Neural cell (in vitro differentiated cells): ENCODE measurements at regions not wholly inside any gene's neighbourhood (a gene's known extent, or its start where the extent isn't known, plus 50 kb on each side); places are given as distances from the start of the nearest gene placed in this dataset.

ENCODE experiments used
- H2AFZ ChIP-seq: fragments of 200-600, 300-800 bp; sonication (generic), shearing (Covaris generic); 2 replicates; pipeline ENCODE4 v1.6.0; 2014; ENCODE audit warnings: low read depth, mild to moderate bottlenecking, antibody characterized with exemption, low read length, moderate library complexity
- H3F3A ChIP-seq: fragments of 200-600 bp; shearing (Covaris generic); 2 replicates; pipeline ENCODE4 v1.6.1; 2016; ENCODE audit warnings: mild to moderate bottlenecking, moderate library complexity, mixed read lengths, antibody characterized with exemption, low read length; ENCODE audit not compliant: insufficient read depth, poor library complexity, severe bottlenecking
- H3K27ac ChIP-seq: fragments of 200-600, 300-800 bp; sonication (generic), shearing (Covaris generic); 2 replicates; pipeline ENCODE4 v1.5.1; 2014; ENCODE audit warnings: mild to moderate bottlenecking, low read length, moderate library complexity
- H3K27me3 ChIP-seq: fragments of 300-800, 200-600 bp; sonication (generic), shearing (Covaris generic); 2 replicates; pipeline ENCODE4 v1.6.0; 2014; ENCODE audit warnings: mild to moderate bottlenecking, low read depth, low read length, moderate library complexity; ENCODE audit not compliant: insufficient read depth
- H3K36me3 ChIP-seq: fragments of 300-800, 200-600 bp; sonication (generic), shearing (Covaris generic); 2 replicates; pipeline ENCODE4 v1.5.1; 2014; ENCODE audit warnings: mild to moderate bottlenecking, antibody characterized with exemption, low read length, moderate library complexity; ENCODE audit not compliant: insufficient read depth
- H3K4me2 ChIP-seq: fragments of 300-800, 200-600 bp; sonication (generic), shearing (Covaris generic); 2 replicates; pipeline ENCODE4 v1.6.0; 2014; ENCODE audit warnings: mild to moderate bottlenecking, low read length
- H3K4me3 ChIP-seq: fragments of 300-800, 200-600 bp; sonication (generic), shearing (Covaris generic); 2 replicates; pipeline ENCODE4 v1.5.1; 2014; ENCODE audit warnings: mild to moderate bottlenecking, low read length, moderate library complexity
- H3K79me2 ChIP-seq: fragments of 200-600 bp; shearing (Covaris generic); replicated peaks from 2 replicates; pipeline ENCODE4 v1.6.0; 2014; ENCODE audit warnings: mild to moderate bottlenecking, low read length, moderate library complexity; ENCODE audit not compliant: insufficient read depth
- H3K9ac ChIP-seq: fragments of 300-800, 200-600 bp; sonication (generic), shearing (Covaris generic); 2 replicates; pipeline ENCODE4 v1.6.1; 2016; ENCODE audit warnings: mild to moderate bottlenecking, low read length, mixed read lengths
- H3K9me2 ChIP-seq: fragments of 200-600 bp; shearing (Covaris generic); 2 replicates; pipeline ENCODE4 v1.6.1; 2016; ENCODE audit warnings: mild to moderate bottlenecking, low read length, mixed read lengths; ENCODE audit not compliant: insufficient read depth
- H3K9me3 ChIP-seq: fragments of 200-600, 300-800 bp; sonication (generic), shearing (Covaris generic); 2 replicates; pipeline ENCODE4 v1.6.1; 2016; ENCODE audit warnings: mild to moderate bottlenecking, mixed run types, low read length, moderate library complexity, mixed read lengths
- H4K20me1 ChIP-seq: fragments of 200-600 bp; shearing (Covaris generic); 2 replicates; pipeline ENCODE4 v1.6.1; 2016; ENCODE audit warnings: mild to moderate bottlenecking, mixed run types; ENCODE audit not compliant: insufficient read depth
- CTCF ChIP-seq: fragments of 450-650 bp; IDR thresholded peaks from 2 replicates; pipeline ENCODE4 v1.5.1; 2014; ENCODE audit warnings: antibody characterized with exemption, mild to moderate bottlenecking, moderate library complexity; ENCODE audit not compliant: poor library complexity, severe bottlenecking
- EP300 ChIP-seq: fragments of 450-650 bp; conservative IDR thresholded peaks from 2 replicates; pipeline ENCODE4 v1.6.1; 2014; ENCODE audit warnings: antibody characterized with exemption, mild to moderate bottlenecking, moderate library complexity; ENCODE audit not compliant: poor library complexity, severe bottlenecking
- EZH2 ChIP-seq: fragments of 200-600, 300-800 bp; shearing (Covaris generic), sonication (generic); IDR thresholded peaks from 2 replicates; pipeline ENCODE4 v1.6.1; 2014; ENCODE audit warnings: antibody characterized with exemption, low read length, borderline replicate concordance, mild to moderate bottlenecking; ENCODE audit not compliant: insufficient read depth, poor library complexity, severe bottlenecking
- MXI1 ChIP-seq: fragments of 450-650 bp; conservative IDR thresholded peaks from 2 replicates; pipeline ENCODE4 v1.6.1; 2014; ENCODE audit warnings: antibody characterized with exemption, mild to moderate bottlenecking; ENCODE audit not compliant: poor library complexity, severe bottlenecking
- POLR2AphosphoS5 ChIP-seq: IDR thresholded peaks from 2 replicates; pipeline ENCODE4 v1.6.1; 2012
- RAD21 ChIP-seq: fragments of 450-650 bp; conservative IDR thresholded peaks from 2 replicates; pipeline ENCODE4 v1.6.1; 2014; ENCODE audit warnings: antibody characterized with exemption, mild to moderate bottlenecking, moderate library complexity
- REST ChIP-seq: IDR thresholded peaks from 2 replicates; pipeline ENCODE4 v1.6.1; 2012; ENCODE audit warnings: borderline replicate concordance
- SMC3 ChIP-seq: fragments of 450-650 bp; conservative IDR thresholded peaks from 2 replicates; pipeline ENCODE4 v1.6.1; 2014; ENCODE audit warnings: antibody characterized with exemption, mild to moderate bottlenecking, moderate library complexity; ENCODE audit not compliant: poor library complexity
- TAF1 ChIP-seq: IDR thresholded peaks from 2 replicates; pipeline ENCODE4 v1.6.1; 2012; ENCODE audit warnings: low read depth

GRCh38 chr17:13230350-13231264 is 212.8 kb upstream of the ELAC2 start:
- no peak overlapping the region for H3K9ac ChIP-seq
- no peak overlapping the region for H3K4me2 ChIP-seq
- H3K9me3 ChIP-seq = no peaks in the 10 kb centered on the region
- no peaks in the 10 kb centered on the region for H3F3A ChIP-seq
- H4K20me1 ChIP-seq = no peaks in the 10 kb centered on the region
- no peaks in the 10 kb centered on the region for H3K36me3 ChIP-seq
- no peak for TF ChIP-seq TAF1
- TF ChIP-seq REST = no peak
- TF ChIP-seq POLR2AphosphoS5 = no peak
- no peak for TF ChIP-seq RAD21
- no peak for TF ChIP-seq EP300
- TF ChIP-seq SMC3 = no peak
- no peak for TF ChIP-seq CTCF
- TF ChIP-seq EZH2 = no peak
- no peak for TF ChIP-seq MXI1
- no peaks in the 10 kb centered on the region for H3K79me2 ChIP-seq
- H3K27me3 ChIP-seq = no peaks in the 10 kb centered on the region
- H3K27ac ChIP-seq = no peak overlapping the region
- no peak overlapping the region for H2AFZ ChIP-seq
- H3K4me3 ChIP-seq = no peak overlapping the region
- no peaks in the 10 kb centered on the region for H3K9me2 ChIP-seq

- no peak overlapping the region for H3K27ac ChIP-seq
- H3K79me2 ChIP-seq = no peaks in the 10 kb centered on the region
- H2AFZ ChIP-seq = no peak overlapping the region
- no peaks in the 10 kb centered on the region for H3K36me3 ChIP-seq
- TF ChIP-seq POLR2AphosphoS5 (no peak), EP300 (no peak), MXI1 (no peak), EZH2 (no peak), RAD21 (no peak), CTCF (no peak), REST (no peak)
- no peaks in the 10 kb centered on the region for H4K20me1 ChIP-seq
- no peak overlapping the region for H3K4me2 ChIP-seq
- H3K9me2 ChIP-seq = no peaks in the 10 kb centered on the region
- no peak overlapping the region for H3K9ac ChIP-seq
- H3K27me3 ChIP-seq = no peaks in the 10 kb centered on the region
- no peaks in the 10 kb centered on the region for H3F3A ChIP-seq
- no peak overlapping the region for H3K4me3 ChIP-seq
- H3K9me3 ChIP-seq = no peaks in the 10 kb centered on the region
These were observed 210.4 kb upstream of the ELAC2 start for GRCh38 chr17:13228225-13228624.
